ENCODE measurements at regions not wholly inside any gene's neighbourhood (a gene's known extent, or its start where the extent isn't known, plus 50 kb on each side); places are given as distances from the start of the nearest gene placed in this dataset.

- WGBS (ENCODE audit: insufficient coverage, low lambda C conversion rate), result 58% methylated on average over 2 of the region's 10 CpGs
- no peak overlapping the region for H3K4me3 ChIP-seq (ENCODE audit: low read length)
- H3K4me1 ChIP-seq (ENCODE audit: control insufficient read depth, insufficient read depth, low read length), result no peaks in the 10 kb centered on the region
Measured at GRCh38 chr14:98853063-98853729, 418.8 kb downstream of the BCL11B start.

GRCh38 chr14:98855926-98856715 is 415.9 kb downstream of the BCL11B start:
- Histone ChIP-seq H3K9me3 (ENCODE audit: control insufficient read depth, low read depth, low read length) (no peaks in the 10 kb centered on the region), H3K4me1 (ENCODE audit: control insufficient read depth, insufficient read depth, low read length) (no peaks in the 10 kb centered on the region), H3K27ac (ENCODE audit: low read length) (no peak overlapping the region), H3K27me3 (ENCODE audit: control insufficient read depth, insufficient read depth, low read length) (peaks cover 2% of the 10 kb centered on the region), H3K36me3 (ENCODE audit: control insufficient read depth, insufficient read depth, low read length) (no peaks in the 10 kb centered on the region), H3K4me3 (ENCODE audit: low read length) (no peak overlapping the region)
- no peak for DNase-seq
- WGBS (ENCODE audit: insufficient coverage, low lambda C conversion rate), result 70% methylated on average over 2 of the region's 13 CpGs

More at GRCh38 chr14:98853063-98853729, 418.8 kb downstream of the BCL11B start:
- H3K9me3 ChIP-seq (ENCODE audit: control insufficient read depth, low read depth, low read length), result no peaks in the 10 kb centered on the region
- H3K27ac ChIP-seq (ENCODE audit: low read length), result no peak overlapping the region
- H3K27me3 ChIP-seq (ENCODE audit: control insufficient read depth, insufficient read depth, low read length), result peaks cover 4% of the 10 kb centered on the region
- no peak for DNase-seq
- no peaks in the 10 kb centered on the region for H3K36me3 ChIP-seq (ENCODE audit: control insufficient read depth, insufficient read depth, low read length)

GRCh38 chr14:98858158-98858557 is 413.8 kb downstream of the BCL11B start:
- Histone ChIP-seq H3K27ac (ENCODE audit: low read length) (no peak overlapping the region), H3K27me3 (ENCODE audit: control insufficient read depth, insufficient read depth, low read length) (peaks cover 2% of the 10 kb centered on the region)
- WGBS (ENCODE audit: insufficient coverage, low lambda C conversion rate), result no CpG with 5 or more reads among the region's 7 CpGs

GRCh38 chr14:98858561-98858960 is 413.4 kb downstream of the BCL11B start:
- no peak overlapping the region for H3K27ac ChIP-seq (ENCODE audit: low read length)
- 60% methylated on average over 1 of the region's 10 CpGs for WGBS (ENCODE audit: insufficient coverage, low lambda C conversion rate)
- peaks cover 2% of the 10 kb centered on the region for H3K27me3 ChIP-seq (ENCODE audit: control insufficient read depth, insufficient read depth, low read length)
- H3K4me3 ChIP-seq (ENCODE audit: low read length), result no peak overlapping the region
- H3K4me1 ChIP-seq (ENCODE audit: control insufficient read depth, insufficient read depth, low read length), result no peaks in the 10 kb centered on the region
- DNase-seq, result no peak
- no peaks in the 10 kb centered on the region for H3K36me3 ChIP-seq (ENCODE audit: control insufficient read depth, insufficient read depth, low read length)
- H3K9me3 ChIP-seq (ENCODE audit: control insufficient read depth, low read depth, low read length), result no peaks in the 10 kb centered on the region

More at GRCh38 chr14:98858158-98858557, 413.8 kb downstream of the BCL11B start:
- Histone ChIP-seq H3K9me3 (ENCODE audit: control insufficient read depth, low read depth, low read length) (no peaks in the 10 kb centered on the region), H3K4me3 (ENCODE audit: low read length) (no peak overlapping the region), H3K36me3 (ENCODE audit: control insufficient read depth, insufficient read depth, low read length) (no peaks in the 10 kb centered on the region), H3K4me1 (ENCODE audit: control insufficient read depth, insufficient read depth, low read length) (no peaks in the 10 kb centered on the region)
- no peak for DNase-seq

- H3K4me1 ChIP-seq (ENCODE audit: control insufficient read depth, insufficient read depth, low read length), result no peaks in the 10 kb centered on the region
- no CpG with 5 or more reads among the region's 2 CpGs for WGBS (ENCODE audit: insufficient coverage, low lambda C conversion rate)
Measured at GRCh38 chr14:98859301-98859700, 412.7 kb downstream of the BCL11B start.

GRCh38 chr14:98864211-98864610 is 407.8 kb downstream of the BCL11B start:
- DNase-seq, result no peak
- H3K4me3 ChIP-seq (ENCODE audit: low read length), result no peak overlapping the region
- no CpG with 5 or more reads among the region's 2 CpGs for WGBS (ENCODE audit: insufficient coverage, low lambda C conversion rate)

More at GRCh38 chr14:98859301-98859700, 412.7 kb downstream of the BCL11B start:
- Histone ChIP-seq H3K36me3 (ENCODE audit: control insufficient read depth, insufficient read depth, low read length) (no peaks in the 10 kb centered on the region), H3K27ac (ENCODE audit: low read length) (no peak overlapping the region), H3K4me3 (ENCODE audit: low read length) (no peak overlapping the region), H3K27me3 (ENCODE audit: control insufficient read depth, insufficient read depth, low read length) (no peaks in the 10 kb centered on the region), H3K9me3 (ENCODE audit: control insufficient read depth, low read depth, low read length) (no peaks in the 10 kb centered on the region)
- DNase-seq, result no peak

GRCh38 chr14:98867146-98867545 is 404.9 kb downstream of the BCL11B start:
- Histone ChIP-seq H3K4me1 (ENCODE audit: control insufficient read depth, insufficient read depth, low read length) (no peaks in the 10 kb centered on the region), H3K4me3 (ENCODE audit: low read length) (no peak overlapping the region), H3K36me3 (ENCODE audit: control insufficient read depth, insufficient read depth, low read length) (no peaks in the 10 kb centered on the region), H3K27me3 (ENCODE audit: control insufficient read depth, insufficient read depth, low read length) (no peaks in the 10 kb centered on the region), H3K9me3 (ENCODE audit: control insufficient read depth, low read depth, low read length) (no peaks in the 10 kb centered on the region), H3K27ac (ENCODE audit: low read length) (no peak overlapping the region)
- DNase-seq, result no peak
- WGBS (ENCODE audit: insufficient coverage, low lambda C conversion rate), result 100% methylated on average over 1 of the region's 6 CpGs

More at GRCh38 chr14:98864211-98864610, 407.8 kb downstream of the BCL11B start:
- no peaks in the 10 kb centered on the region for H3K27me3 ChIP-seq (ENCODE audit: control insufficient read depth, insufficient read depth, low read length)
- no peaks in the 10 kb centered on the region for H3K36me3 ChIP-seq (ENCODE audit: control insufficient read depth, insufficient read depth, low read length)
- H3K9me3 ChIP-seq (ENCODE audit: control insufficient read depth, low read depth, low read length), result no peaks in the 10 kb centered on the region
- H3K27ac ChIP-seq (ENCODE audit: low read length), result no peak overlapping the region
- H3K4me1 ChIP-seq (ENCODE audit: control insufficient read depth, insufficient read depth, low read length), result no peaks in the 10 kb centered on the region

- H3K27me3 ChIP-seq (ENCODE audit: control insufficient read depth, insufficient read depth, low read length), result no peaks in the 10 kb centered on the region
- no peak overlapping the region for H3K27ac ChIP-seq (ENCODE audit: low read length)
- WGBS (ENCODE audit: insufficient coverage, low lambda C conversion rate), result 100% methylated on average over 1 of the region's 9 CpGs
- no peaks in the 10 kb centered on the region for H3K9me3 ChIP-seq (ENCODE audit: control insufficient read depth, low read depth, low read length)
- no peaks in the 10 kb centered on the region for H3K4me1 ChIP-seq (ENCODE audit: control insufficient read depth, insufficient read depth, low read length)
- no peak for DNase-seq
- no peak overlapping the region for H3K4me3 ChIP-seq (ENCODE audit: low read length)
- H3K36me3 ChIP-seq (ENCODE audit: control insufficient read depth, insufficient read depth, low read length), result no peaks in the 10 kb centered on the region
Measured at GRCh38 chr14:98867726-98868125, 404.3 kb downstream of the BCL11B start.

- WGBS (ENCODE audit: insufficient coverage, low lambda C conversion rate), result no CpG with 5 or more reads among the region's 10 CpGs
- Histone ChIP-seq H3K9me3 (ENCODE audit: control insufficient read depth, low read depth, low read length) (no peaks in the 10 kb centered on the region), H3K4me1 (ENCODE audit: control insufficient read depth, insufficient read depth, low read length) (no peaks in the 10 kb centered on the region), H3K27ac (ENCODE audit: low read length) (no peak overlapping the region), H3K4me3 (ENCODE audit: low read length) (no peak overlapping the region), H3K27me3 (ENCODE audit: control insufficient read depth, insufficient read depth, low read length) (no peaks in the 10 kb centered on the region), H3K36me3 (ENCODE audit: control insufficient read depth, insufficient read depth, low read length) (no peaks in the 10 kb centered on the region)
- DNase-seq, result no peak
Measured at GRCh38 chr14:98868866-98869265, 403.1 kb downstream of the BCL11B start.

- no peak overlapping the region for H3K4me3 ChIP-seq (ENCODE audit: low read length)
- no peaks in the 10 kb centered on the region for H3K4me1 ChIP-seq (ENCODE audit: control insufficient read depth, insufficient read depth, low read length)
- H3K9me3 ChIP-seq (ENCODE audit: control insufficient read depth, low read depth, low read length), result no peaks in the 10 kb centered on the region
- no peak for DNase-seq
- H3K27ac ChIP-seq (ENCODE audit: low read length), result no peak overlapping the region
- no peaks in the 10 kb centered on the region for H3K27me3 ChIP-seq (ENCODE audit: control insufficient read depth, insufficient read depth, low read length)
- WGBS (ENCODE audit: insufficient coverage, low lambda C conversion rate), result no CpG with 5 or more reads among the region's 2 CpGs
- no peaks in the 10 kb centered on the region for H3K36me3 ChIP-seq (ENCODE audit: control insufficient read depth, insufficient read depth, low read length)
Measured at GRCh38 chr14:98871796-98872195, 400.2 kb downstream of the BCL11B start.
